ENCODE measurements at regions not wholly inside any gene's neighbourhood (a gene's known extent, or its start where the extent isn't known, plus 50 kb on each side); places are given as distances from the start of the nearest gene placed in this dataset.

DNA sequence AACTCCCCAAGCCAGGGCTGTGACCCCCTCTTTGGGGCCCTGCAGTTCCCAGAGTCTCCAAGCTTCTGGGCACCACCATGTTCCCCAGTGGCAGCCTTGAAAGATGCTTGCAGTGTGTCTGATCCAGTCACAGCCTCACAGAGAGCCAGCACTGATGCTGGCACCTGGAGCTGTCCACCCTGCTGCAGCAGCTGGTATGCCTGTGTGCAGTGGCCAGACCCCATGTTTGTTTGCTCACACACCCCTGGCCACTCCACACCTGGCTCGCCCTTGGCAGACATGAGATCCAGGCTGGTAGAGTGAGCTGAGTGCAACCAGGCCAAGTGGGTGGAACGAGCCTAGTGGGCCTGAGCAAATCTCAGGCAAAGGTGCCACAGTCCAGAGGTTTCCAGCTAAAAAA, 106.0 kb downstream of the C9orf50 start:
- intact Hi-C loops (cut with DNase I) = no loop called here
- H3K4me1 ChIP-seq = no peaks in the 10 kb centered on the region
- TF ChIP-seq, protein P1, sequence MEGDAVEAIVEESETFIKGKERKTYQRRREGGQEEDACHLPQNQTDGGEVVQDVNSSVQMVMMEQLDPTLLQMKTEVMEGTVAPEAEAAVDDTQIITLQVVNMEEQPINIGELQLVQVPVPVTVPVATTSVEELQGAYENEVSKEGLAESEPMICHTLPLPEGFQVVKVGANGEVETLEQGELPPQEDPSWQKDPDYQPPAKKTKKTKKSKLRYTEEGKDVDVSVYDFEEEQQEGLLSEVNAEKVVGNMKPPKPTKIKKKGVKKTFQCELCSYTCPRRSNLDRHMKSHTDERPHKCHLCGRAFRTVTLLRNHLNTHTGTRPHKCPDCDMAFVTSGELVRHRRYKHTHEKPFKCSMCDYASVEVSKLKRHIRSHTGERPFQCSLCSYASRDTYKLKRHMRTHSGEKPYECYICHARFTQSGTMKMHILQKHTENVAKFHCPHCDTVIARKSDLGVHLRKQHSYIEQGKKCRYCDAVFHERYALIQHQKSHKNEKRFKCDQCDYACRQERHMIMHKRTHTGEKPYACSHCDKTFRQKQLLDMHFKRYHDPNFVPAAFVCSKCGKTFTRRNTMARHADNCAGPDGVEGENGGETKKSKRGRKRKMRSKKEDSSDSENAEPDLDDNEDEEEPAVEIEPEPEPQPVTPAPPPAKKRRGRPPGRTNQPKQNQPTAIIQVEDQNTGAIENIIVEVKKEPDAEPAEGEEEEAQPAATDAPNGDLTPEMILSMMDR (IDR thresholded peaks at IDR 0.05) = no peak

DNA sequence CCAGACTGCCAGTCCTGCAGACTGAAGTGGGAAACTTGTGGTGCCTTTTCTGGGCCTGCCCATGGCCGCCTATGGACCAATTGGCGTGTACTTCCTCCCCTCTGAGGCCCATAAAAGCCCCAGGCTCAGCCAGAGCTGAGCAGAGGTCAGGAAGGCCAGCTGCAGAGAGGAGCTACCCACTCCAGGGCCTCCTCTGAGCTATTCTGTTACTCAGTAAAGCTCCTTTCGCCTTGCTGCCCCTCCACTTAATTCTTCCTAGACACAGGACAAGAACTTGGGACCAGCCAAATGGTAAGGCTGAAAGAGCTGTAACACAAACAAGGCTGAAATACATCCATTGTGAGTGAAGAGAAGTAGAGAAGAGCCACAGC, 106.4 kb downstream of the C9orf50 start:
- Histone ChIP-seq H3K4me1 (no peaks in the 10 kb centered on the region), H3K27me3 (no peaks in the 10 kb centered on the region), H3K9me3 (no peaks in the 10 kb centered on the region), H3K36me3 (no peaks in the 10 kb centered on the region), H3K27ac (no peak overlapping the region), H3K9ac (ENCODE audit: low read depth in 2 of 2, low read length in 2 of 2) (no peak overlapping the region), H3K4me3 (no peak overlapping the region)
- intact Hi-C loops (cut with DNase I) = no loop called here
- no peak for DNase-seq
- TF ChIP-seq, protein P1 (IDR thresholded peaks at IDR 0.05) = no peak

More for the DNA sequence above, 106.0 kb downstream of the C9orf50 start:
- no peaks in the 10 kb centered on the region for H3K27me3 ChIP-seq
- H3K9me3 ChIP-seq = no peaks in the 10 kb centered on the region
- no peak overlapping the region for H3K27ac ChIP-seq
- no peak overlapping the region for H3K4me3 ChIP-seq
- H3K9ac ChIP-seq (ENCODE audit: low read depth in 2 of 2, low read length in 2 of 2) = no peak overlapping the region
- no peaks in the 10 kb centered on the region for H3K36me3 ChIP-seq
- no peak for DNase-seq

- intact Hi-C loops (cut with DNase I) = no loop called here
- TF ChIP-seq, protein P1 (IDR thresholded peaks at IDR 0.05) = no peak
These were observed 106.9 kb downstream of the C9orf50 start for GRCh38 chr9:129513856-129514496.

GRCh38 chr9:129513282-129513681, 107.6 kb downstream of the C9orf50 start:
- intact Hi-C loops (cut with DNase I) = no loop called here
- H3K27me3 ChIP-seq = no peaks in the 10 kb centered on the region
- no peaks in the 10 kb centered on the region for H3K9me3 ChIP-seq
- H3K4me1 ChIP-seq = no peaks in the 10 kb centered on the region
- TF ChIP-seq, protein P1 (IDR thresholded peaks at IDR 0.05) = no peak
- H3K27ac ChIP-seq = no peak overlapping the region
- H3K4me3 ChIP-seq = no peak overlapping the region
- H3K36me3 ChIP-seq = no peaks in the 10 kb centered on the region
- H3K9ac ChIP-seq (ENCODE audit: low read depth in 2 of 2, low read length in 2 of 2) = no peak overlapping the region
- no peak for DNase-seq

More at GRCh38 chr9:129513856-129514496, 106.9 kb downstream of the C9orf50 start:
- Histone ChIP-seq H3K9me3 (no peaks in the 10 kb centered on the region), H3K27me3 (no peaks in the 10 kb centered on the region), H3K27ac (no peak overlapping the region), H3K4me1 (no peaks in the 10 kb centered on the region), H3K4me3 (no peak overlapping the region), H3K36me3 (no peaks in the 10 kb centered on the region), H3K9ac (ENCODE audit: low read depth in 2 of 2, low read length in 2 of 2) (no peak overlapping the region)
- no peak for DNase-seq

DNA sequence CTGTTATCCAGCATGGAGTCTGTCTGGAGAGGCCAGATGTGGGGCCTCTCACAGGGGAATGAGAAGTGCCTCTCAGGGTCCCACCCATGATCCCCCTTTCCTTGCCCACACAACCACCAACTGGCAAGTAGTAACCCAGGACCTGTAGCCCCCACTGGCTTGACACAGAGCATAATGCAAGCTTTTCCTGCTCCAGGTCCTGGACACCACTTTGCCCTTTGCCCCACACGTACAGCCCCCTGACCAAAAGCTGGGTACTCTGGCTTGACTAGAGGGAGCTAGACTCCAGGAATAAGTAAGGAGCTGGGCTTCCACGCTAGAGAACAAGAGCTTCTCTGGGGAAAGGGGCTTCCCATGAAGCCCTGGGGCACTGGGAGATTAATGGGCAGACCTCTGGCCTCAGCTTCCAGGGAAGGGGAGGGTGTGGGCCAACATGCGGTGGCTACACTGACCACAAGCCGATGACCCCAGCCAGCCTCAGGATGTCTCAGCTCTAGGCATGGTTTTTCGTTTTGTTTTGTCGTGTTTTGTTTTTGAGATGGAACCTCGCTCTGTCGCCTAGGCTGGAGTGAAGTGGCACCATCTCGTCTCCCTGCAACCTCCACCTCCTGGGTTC, 109.5 kb downstream of the C9orf50 start:
- H3K36me3 ChIP-seq = no peaks in the 10 kb centered on the region
- no peaks in the 10 kb centered on the region for H3K9me3 ChIP-seq
- no peak overlapping the region for H3K9ac ChIP-seq (ENCODE audit: low read depth in 2 of 2, low read length in 2 of 2)
- intact Hi-C loops (cut with DNase I) = no loop called here
- no peak overlapping the region for H3K27ac ChIP-seq
- no peaks in the 10 kb centered on the region for H3K4me1 ChIP-seq
- TF ChIP-seq, protein P1 (IDR thresholded peaks at IDR 0.05) = no peak
- H3K4me3 ChIP-seq = no peak overlapping the region
- H3K27me3 ChIP-seq = no peaks in the 10 kb centered on the region
- DNase-seq = no peak

Measured in colonic mucosa (tissue), 4 donors.